GM12892 (cell line): ENCODE measurements at regions not wholly inside any gene's neighbourhood (a gene's known extent, or its start where the extent isn't known, plus 50 kb on each side); places are given as distances from the start of the nearest gene placed in this dataset.

Experiments used
- POLR2A ChIP-seq: IDR thresholded peaks from 2 replicates; pipeline ENCODE4 v1.6.1; 2011; ENCODE audit warnings: low read depth, low read length, control low read depth
- POLR2AphosphoS5 ChIP-seq: IDR thresholded peaks from 2 replicates; pipeline ENCODE4 v1.6.1; 2011; ENCODE audit warnings: low read depth, low read length, control low read depth

DNA sequence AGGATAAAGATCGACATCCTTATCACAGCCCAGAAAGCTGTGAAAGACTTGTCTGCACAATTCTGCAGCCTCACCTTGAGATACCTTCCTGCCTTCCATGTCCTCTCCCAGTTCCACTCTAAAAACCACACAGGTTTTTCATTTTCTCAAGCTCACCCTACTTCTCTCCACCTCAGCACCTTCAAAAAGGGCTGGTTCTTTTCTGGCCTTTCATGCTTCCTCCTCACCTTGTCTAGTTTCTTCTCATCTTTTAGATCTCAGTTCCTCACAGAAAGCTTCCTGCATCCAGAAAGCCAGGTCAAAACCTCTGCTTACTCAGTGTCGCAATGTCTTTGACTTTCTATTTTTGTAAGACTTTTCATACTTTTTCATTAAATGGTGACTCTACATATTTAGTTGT is 140.2 kb upstream of the STT3B start:
- TF ChIP-seq POLR2A: no peak
- TF ChIP-seq POLR2AphosphoS5: no peak
